ENCODE measurements at regions not wholly inside any gene's neighbourhood (a gene's known extent, or its start where the extent isn't known, plus 50 kb on each side); places are given as distances from the start of the nearest gene placed in this dataset.

GRCh38 chr6:115554060-115554459 lies 506.6 kb downstream of the FRK start:
- TF ChIP-seq RELB (IDR thresholded peaks at IDR 0.05; ENCODE audit: low read depth) (no peak), BHLHE40 (IDR thresholded peaks at IDR 0.05; ENCODE audit: borderline replicate concordance in 1 of 2, low read depth in 2 of 2, low read length in 1 of 2) (no peak), SREBF2 (IDR thresholded peaks at IDR 0.05; ENCODE audit: low read length) (no peak), NFIC (IDR thresholded peaks at IDR 0.05; ENCODE audit: low read depth, low read length) (no peak)
- TF ChIP-seq, protein P1, sequence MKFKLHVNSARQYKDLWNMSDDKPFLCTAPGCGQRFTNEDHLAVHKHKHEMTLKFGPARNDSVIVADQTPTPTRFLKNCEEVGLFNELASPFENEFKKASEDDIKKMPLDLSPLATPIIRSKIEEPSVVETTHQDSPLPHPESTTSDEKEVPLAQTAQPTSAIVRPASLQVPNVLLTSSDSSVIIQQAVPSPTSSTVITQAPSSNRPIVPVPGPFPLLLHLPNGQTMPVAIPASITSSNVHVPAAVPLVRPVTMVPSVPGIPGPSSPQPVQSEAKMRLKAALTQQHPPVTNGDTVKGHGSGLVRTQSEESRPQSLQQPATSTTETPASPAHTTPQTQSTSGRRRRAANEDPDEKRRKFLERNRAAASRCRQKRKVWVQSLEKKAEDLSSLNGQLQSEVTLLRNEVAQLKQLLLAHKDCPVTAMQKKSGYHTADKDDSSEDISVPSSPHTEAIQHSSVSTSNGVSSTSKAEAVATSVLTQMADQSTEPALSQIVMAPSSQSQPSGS (IDR thresholded peaks at IDR 0.05; ENCODE audit: low read length): no peak
- no peak for DNase-seq (ENCODE audit: low read depth, low spot score)
- no peak for ATAC-seq
- ChIA-PET CTCF (no interaction called here), SMC1A (ENCODE audit: uncharacterized antibody, unreplicated experiment) (no interaction called here), RAD21 (ENCODE audit: unreplicated experiment) (no interaction called here), POLR2A (no interaction called here)
- Histone ChIP-seq H3K4me3 (no peak overlapping the region), H3K4me2 (ENCODE audit: control insufficient read depth, insufficient read depth) (no peak overlapping the region), H3K9ac (ENCODE audit: control insufficient read depth, insufficient read depth, low read length) (no peak overlapping the region), H2AFZ (ENCODE audit: control insufficient read depth, low read depth, low read length) (no peak overlapping the region), H4K20me1 (ENCODE audit: control insufficient read depth, insufficient read depth) (no peaks in the 10 kb centered on the region), H3K27me3 (replicated peaks in 1 of 2; ENCODE audit: control insufficient read depth in 2 of 2, insufficient read depth in 2 of 2, low read length in 1 of 2) (no peaks in the 10 kb centered on the region), H3K36me3 (ENCODE audit: control insufficient read depth in 2 of 2, insufficient read depth in 2 of 2, low read length in 1 of 2) (no peaks in the 10 kb centered on the region), H3K79me2 (ENCODE audit: control insufficient read depth, insufficient read depth, low read length) (no peaks in the 10 kb centered on the region), H3K27ac (ENCODE audit: control insufficient read depth, insufficient read depth) (no peak overlapping the region), H3K9me3 (replicated peaks; ENCODE audit: control insufficient read depth, insufficient read depth, low read length) (no peaks in the 10 kb centered on the region), H3K4me1 (ENCODE audit: control insufficient read depth, insufficient read depth, low read length) (no peaks in the 10 kb centered on the region)
- in situ Hi-C loops (cut with MboI) (no loop called here), intact Hi-C loops (cut with micrococcal nuclease; ENCODE audit: unreplicated experiment) (no loop called here)
- 34% methylated on average over 4 of the region's 4 CpGs for whole genome bisulfite sequencing (ENCODE audit: insufficient coverage, insufficient replicate concordance, low lambda C conversion rate, missing lambda C conversion rate)
- no peak for FAIRE-seq
- BruUV-seq (replicated peaks): no TSS peak

DNA sequence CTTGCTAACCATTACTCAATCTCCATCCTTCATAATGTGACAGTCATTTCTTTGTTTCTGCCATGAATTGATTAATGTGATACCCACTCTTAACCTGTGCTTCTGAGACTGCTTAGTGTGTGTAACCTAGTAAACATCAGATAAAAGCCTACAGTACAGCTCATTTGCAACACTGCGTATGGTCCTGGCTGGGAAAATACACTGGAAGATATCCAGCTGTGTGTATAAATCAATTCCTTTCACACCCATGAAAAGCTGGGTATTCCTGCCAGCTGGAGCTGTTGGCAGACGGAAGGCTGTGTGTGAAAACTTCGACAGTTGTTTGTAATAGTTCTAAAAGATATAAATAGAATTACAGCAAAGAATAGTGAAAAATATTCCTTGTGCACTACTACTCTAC lies 509.2 kb downstream of the FRK start:
- Histone ChIP-seq H3K4me1 (ENCODE audit: control insufficient read depth, insufficient read depth, low read length) (no peaks in the 10 kb centered on the region), H3K27ac (ENCODE audit: control insufficient read depth, insufficient read depth) (no peak overlapping the region), H3K27me3 (replicated peaks in 1 of 2; ENCODE audit: control insufficient read depth in 2 of 2, insufficient read depth in 2 of 2, low read length in 1 of 2) (no peaks in the 10 kb centered on the region), H3K79me2 (ENCODE audit: control insufficient read depth, insufficient read depth, low read length) (no peaks in the 10 kb centered on the region), H3K9ac (ENCODE audit: control insufficient read depth, insufficient read depth, low read length) (no peak overlapping the region), H2AFZ (ENCODE audit: control insufficient read depth, low read depth, low read length) (no peak overlapping the region), H3K9me3 (replicated peaks; ENCODE audit: control insufficient read depth, insufficient read depth, low read length) (no peaks in the 10 kb centered on the region), H3K4me3 (no peak overlapping the region), H4K20me1 (ENCODE audit: control insufficient read depth, insufficient read depth) (no peaks in the 10 kb centered on the region), H3K36me3 (ENCODE audit: control insufficient read depth in 2 of 2, insufficient read depth in 2 of 2, low read length in 1 of 2) (no peaks in the 10 kb centered on the region), H3K4me2 (ENCODE audit: control insufficient read depth, insufficient read depth) (no peak overlapping the region)
- RAD21 ChIA-PET (ENCODE audit: unreplicated experiment): no interaction called here
- in situ Hi-C loops (cut with MboI) (no loop called here), intact Hi-C loops (cut with micrococcal nuclease; ENCODE audit: unreplicated experiment) (no loop called here)
- FAIRE-seq (no peak), ATAC-seq (no peak), DNase-seq (ENCODE audit: low read depth, low spot score) (no peak)
- no TSS peak for BruUV-seq (replicated peaks)
- SMC1A ChIA-PET (ENCODE audit: uncharacterized antibody, unreplicated experiment): no interaction called here
- WGBS (ENCODE audit: insufficient coverage, insufficient replicate concordance, low lambda C conversion rate, missing lambda C conversion rate): 3% methylated on average over 3 of the region's 3 CpGs
- no peak for TF ChIP-seq CHD4 (IDR thresholded peaks at IDR 0.05)
- TF ChIP-seq PML (IDR thresholded peaks at IDR 0.05; ENCODE audit: low read length): no peak
- TF ChIP-seq USF2 (IDR thresholded peaks at IDR 0.05; ENCODE audit: borderline replicate concordance, low read depth, low read length): no peak
- TF ChIP-seq, protein P2, sequence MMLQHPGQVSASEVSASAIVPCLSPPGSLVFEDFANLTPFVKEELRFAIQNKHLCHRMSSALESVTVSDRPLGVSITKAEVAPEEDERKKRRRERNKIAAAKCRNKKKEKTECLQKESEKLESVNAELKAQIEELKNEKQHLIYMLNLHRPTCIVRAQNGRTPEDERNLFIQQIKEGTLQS (IDR thresholded peaks at IDR 0.05; ENCODE audit: borderline replicate concordance, extremely low read depth, low read depth, low read length): no peak
- TF ChIP-seq SREBF2 (IDR thresholded peaks at IDR 0.05; ENCODE audit: low read length): no peak
- POLR2A ChIA-PET: no interaction called here
- CTCF ChIA-PET: no interaction called here
